T-cell (primary cell): ENCODE measurements at regions not wholly inside any gene's neighbourhood (a gene's known extent, or its start where the extent isn't known, plus 50 kb on each side); places are given as distances from the start of the nearest gene placed in this dataset.

Source experiments
- ATAC-seq, 4 experiments: fragments of 200-7000 bp in 3 of 4; fragments of 150-1000 bp in 1 of 4; cut with Tn5 transposase; replicated peaks in 1 of 4; 1 replicate in 3 of 4; 2 replicates in 1 of 4; pipeline ENCODE4 v1.10.0; 2021; ENCODE audit warnings: moderate library complexity in 3 of 4, mild to moderate bottlenecking in 2 of 4, moderate number of reproducible peaks in 1 of 4
- CTCF ChIA-PET, 2 donors: fragments of 300-600 bp; sonication (Branson Sonifier 250); formaldehyde crosslinking; loops; one replicate each; lab custom pipeline; 2022; ENCODE audit warnings: antibody characterized with exemption in 2 of 2; lab: Charles Lee
- POLR2A ChIA-PET, 2 donors: fragments of 300-600 bp; sonication (Branson Sonifier 250); formaldehyde crosslinking; loops; one replicate each; lab custom pipeline; 2022; ENCODE audit warnings: antibody characterized with exemption in 2 of 2; lab: Charles Lee
- DNase-seq, 35 experiments: peaks; one replicate each; pipeline versions ENCODE4 v3.0.0 to v3.0.0-alpha.2; 2013 to 2023
- H3K27ac ChIP-seq: one replicate; pipeline ENCODE4 v1.5.1; 2013; ENCODE audit warnings: low read length
- H3K27me3 ChIP-seq, 2 experiments: replicated peaks in 1 of 2; 1 replicate in 1 of 2; 2 replicates in 1 of 2; pipeline versions ENCODE4 v1.6.1 to v1.7.0; 2013; ENCODE audit warnings: low read length in 1 of 2, mixed read lengths in 1 of 2; ENCODE audit not compliant: control insufficient read depth in 2 of 2, insufficient read depth in 2 of 2; ENCODE audit errors: extremely low read depth in 1 of 2
- H3K36me3 ChIP-seq, 2 donors: 1 replicate in 1 of 2; 2 replicates in 1 of 2; pipeline versions ENCODE4 v1.6.1 to v1.7.0; 2013; ENCODE audit warnings: low read length in 1 of 2; ENCODE audit not compliant: control insufficient read depth in 2 of 2, insufficient read depth in 1 of 2; ENCODE audit errors: extremely low read depth in 1 of 2
- H3K4me1 ChIP-seq, 2 experiments: 1 replicate in 1 of 2; 2 replicates in 1 of 2; pipeline versions ENCODE4 v1.6.1 to v1.7.0; 2013; ENCODE audit warnings: low read length in 2 of 2, mixed read lengths in 1 of 2; ENCODE audit not compliant: insufficient read depth in 2 of 2, control insufficient read depth in 1 of 2; ENCODE audit errors: extremely low read depth in 1 of 2
- H3K4me3 ChIP-seq, 2 donors: 1 replicate in 1 of 2; 2 replicates in 1 of 2; pipeline versions ENCODE4 v1.5.1 to v1.7.0; 2013; ENCODE audit warnings: mild to moderate bottlenecking in 2 of 2, low read length in 1 of 2, moderate library complexity in 1 of 2; ENCODE audit not compliant: control insufficient read depth in 1 of 2; ENCODE audit errors: extremely low read depth in 1 of 2
- H3K9me3 ChIP-seq: 2 replicates; pipeline ENCODE4 v1.7.0; 2013
- H3K27ac Mint-ChIP-seq, 2 donors: one replicate each; pipeline ENCODE4 v1.8.0; 2020 to 2021; ENCODE audit warnings: mild to moderate bottlenecking in 2 of 2, mixed read lengths in 2 of 2
- H3K27me3 Mint-ChIP-seq, 2 donors: one replicate each; pipeline ENCODE4 v1.8.0; 2021 to 2022; ENCODE audit warnings: mixed read lengths in 2 of 2
- H3K36me3 Mint-ChIP-seq: one replicate; pipeline ENCODE4 v1.8.0; 2021; ENCODE audit warnings: mixed read lengths
- H3K4me1 Mint-ChIP-seq, 3 donors: one replicate each; pipeline ENCODE4 v1.8.0; 2020 to 2022; ENCODE audit warnings: mixed read lengths in 3 of 3, mild to moderate bottlenecking in 1 of 3
- H3K4me3 Mint-ChIP-seq, 3 donors: one replicate each; pipeline ENCODE4 v1.8.0; 2020 to 2022; ENCODE audit warnings: mild to moderate bottlenecking in 3 of 3, mixed read lengths in 3 of 3, moderate library complexity in 3 of 3
- H3K9me3 Mint-ChIP-seq, 3 donors: one replicate each; pipeline ENCODE4 v1.8.0; 2020 to 2022; ENCODE audit warnings: mixed read lengths in 3 of 3
- WGBS: methylation state at CpG from one replicate; pipeline ENCODE4 v1.1.5; 2013; ENCODE audit warnings: missing lambda C conversion rate; ENCODE audit not compliant: insufficient coverage; 5-methylcytosine and 5-hydroxymethylcytosine counted together

GRCh38 chrX:5042563-5042962 lies 1186.1 kb downstream of the NLGN4X start:
- Histone ChIP-seq H3K9me3 (no peaks in the 10 kb centered on the region), H3K4me3 (no peak overlapping the region), H3K27me3 (no peaks in the 10 kb centered on the region), H3K4me1 (no peaks in the 10 kb centered on the region), H3K27ac (no peak overlapping the region), H3K36me3 (no peaks in the 10 kb centered on the region)
- DNase-seq (no peak), ATAC-seq (no peak)
- H3K4me3 Mint-ChIP-seq: no peak overlapping the region
- no peaks in the 10 kb centered on the region for H3K36me3 Mint-ChIP-seq
- ChIA-PET CTCF (no interaction called here), POLR2A (no interaction called here)
- H3K27me3 Mint-ChIP-seq: no peaks in the 10 kb centered on the region
- no CpG with 5 or more reads among the region's 3 CpGs for WGBS
- H3K9me3 Mint-ChIP-seq: peaks cover 15 to 21% (median 17%) of the 10 kb centered on the region in 3 donors
- H3K4me1 Mint-ChIP-seq: no peaks in the 10 kb centered on the region
- H3K27ac Mint-ChIP-seq: no peak overlapping the region

GRCh38 chrX:5031792-5032191 lies 1196.9 kb downstream of the NLGN4X start:
- no peak for ATAC-seq
- no peak overlapping the region for H3K4me3 Mint-ChIP-seq
- Histone ChIP-seq H3K4me3 (no peak overlapping the region), H3K9me3 (no peaks in the 10 kb centered on the region), H3K36me3 (no peaks in the 10 kb centered on the region), H3K27me3 (no peaks in the 10 kb centered on the region), H3K27ac (no peak overlapping the region), H3K4me1 (no peaks in the 10 kb centered on the region)
- H3K36me3 Mint-ChIP-seq: no peaks in the 10 kb centered on the region
- peaks cover 3 to 10% (median 6%) of the 10 kb centered on the region in 3 donors for H3K9me3 Mint-ChIP-seq
- no peaks in the 10 kb centered on the region for H3K27me3 Mint-ChIP-seq
- no peak for DNase-seq
- no peak overlapping the region for H3K27ac Mint-ChIP-seq
- 82% methylated on average over 3 of the region's 7 CpGs for WGBS
- POLR2A ChIA-PET: no interaction called here
- H3K4me1 Mint-ChIP-seq: no peaks in the 10 kb centered on the region
- CTCF ChIA-PET: no interaction called here

- no peaks in the 10 kb centered on the region for H3K9me3 ChIP-seq
- Mint-ChIP-seq H3K36me3 (no peaks in the 10 kb centered on the region), H3K27ac (no peak overlapping the region), H3K27me3 (no peaks in the 10 kb centered on the region), H3K4me3 (no peak overlapping the region), H3K9me3 (peaks cover 0 to 18% (median 5%) of the 10 kb centered on the region in 3 donors), H3K4me1 (no peaks in the 10 kb centered on the region)
- H3K27ac ChIP-seq: no peak overlapping the region
- ATAC-seq (no peak), DNase-seq (no peak)
- no peaks in the 10 kb centered on the region for H3K36me3 ChIP-seq
- POLR2A ChIA-PET: no interaction called here
- CTCF ChIA-PET: no interaction called here
- no peaks in the 10 kb centered on the region for H3K27me3 ChIP-seq
- WGBS: no CpG with 5 or more reads among the region's 2 CpGs
- H3K4me3 ChIP-seq: no peak overlapping the region
- no peaks in the 10 kb centered on the region for H3K4me1 ChIP-seq
Measured at GRCh38 chrX:5015451-5015850, 1213.2 kb downstream of the NLGN4X start.

GRCh38 chrX:4994855-4995254 lies 1233.8 kb downstream of the NLGN4X start:
- ChIA-PET CTCF (no interaction called here), POLR2A (no interaction called here)
- H3K9me3 ChIP-seq: no peaks in the 10 kb centered on the region
- no peaks in the 10 kb centered on the region for H3K36me3 ChIP-seq
- H3K27ac ChIP-seq: no peak overlapping the region
- Mint-ChIP-seq H3K36me3 (no peaks in the 10 kb centered on the region), H3K27ac (no peak overlapping the region), H3K4me1 (no peaks in the 10 kb centered on the region), H3K9me3 (peaks cover 7 to 23% (median 18%) of the 10 kb centered on the region in 3 donors), H3K4me3 (no peak overlapping the region), H3K27me3 (no peaks in the 10 kb centered on the region)
- no peak for ATAC-seq
- H3K4me3 ChIP-seq: no peak overlapping the region
- no peak for DNase-seq
- no peaks in the 10 kb centered on the region for H3K4me1 ChIP-seq
- no CpG with 5 or more reads among the region's 1 CpG for WGBS
- H3K27me3 ChIP-seq: no peaks in the 10 kb centered on the region

GRCh38 chrX:4978613-4979012 lies 1250.1 kb downstream of the NLGN4X start:
- no peaks in the 10 kb centered on the region for H3K36me3 ChIP-seq
- no peak overlapping the region for H3K27ac Mint-ChIP-seq
- H3K36me3 Mint-ChIP-seq: no peaks in the 10 kb centered on the region
- H3K27ac ChIP-seq: no peak overlapping the region
- WGBS: no CpG with 5 or more reads among the region's 1 CpG
- H3K4me3 Mint-ChIP-seq: no peak overlapping the region
- no peaks in the 10 kb centered on the region for H3K27me3 Mint-ChIP-seq
- POLR2A ChIA-PET: no interaction called here
- H3K9me3 ChIP-seq: no peaks in the 10 kb centered on the region
- no peak for ATAC-seq
- H3K9me3 Mint-ChIP-seq: peaks cover 4 to 15% (median 8%) of the 10 kb centered on the region in 3 donors
- no peaks in the 10 kb centered on the region for H3K27me3 ChIP-seq
- H3K4me1 Mint-ChIP-seq: no peaks in the 10 kb centered on the region
- CTCF ChIA-PET: interaction anchor here in 1 of 2 donors (0.6 kb wide), 1 partner anchor 860 kb away, joined by 8 read pairs; no protein-coding TSS in a partner anchor
- no peak overlapping the region for H3K4me3 ChIP-seq
- no peak for DNase-seq
- H3K4me1 ChIP-seq: no peaks in the 10 kb centered on the region

GRCh38 chrX:4971646-4972045 lies 1257.0 kb downstream of the NLGN4X start:
- Mint-ChIP-seq H3K4me1 (no peaks in the 10 kb centered on the region), H3K36me3 (no peaks in the 10 kb centered on the region), H3K4me3 (no peak overlapping the region), H3K27me3 (no peaks in the 10 kb centered on the region), H3K9me3 (peaks cover 9 to 21% (median 12%) of the 10 kb centered on the region in 3 donors), H3K27ac (no peak overlapping the region)
- WGBS: no CpG with 5 or more reads among the region's 2 CpGs
- Histone ChIP-seq H3K4me3 (no peak overlapping the region), H3K27me3 (no peaks in the 10 kb centered on the region), H3K4me1 (no peaks in the 10 kb centered on the region), H3K36me3 (no peaks in the 10 kb centered on the region), H3K9me3 (no peaks in the 10 kb centered on the region), H3K27ac (no peak overlapping the region)
- ChIA-PET POLR2A (no interaction called here), CTCF (no interaction called here)
- no peak for ATAC-seq
- DNase-seq: no peak

GRCh38 chrX:4964112-4964511 lies 1250.7 kb upstream of the PRKX start:
- Mint-ChIP-seq H3K9me3 (peaks cover 5 to 15% (median 7%) of the 10 kb centered on the region in 3 donors), H3K27ac (no peak overlapping the region), H3K4me1 (no peaks in the 10 kb centered on the region), H3K27me3 (no peaks in the 10 kb centered on the region), H3K4me3 (no peak overlapping the region), H3K36me3 (no peaks in the 10 kb centered on the region)
- H3K36me3 ChIP-seq: no peaks in the 10 kb centered on the region
- ChIA-PET CTCF (no interaction called here), POLR2A (no interaction called here)
- DNase-seq (no peak), ATAC-seq (no peak)
- H3K4me1 ChIP-seq: no peaks in the 10 kb centered on the region
- no CpG with 5 or more reads among the region's 3 CpGs for WGBS
- no peak overlapping the region for H3K4me3 ChIP-seq
- H3K9me3 ChIP-seq: no peaks in the 10 kb centered on the region
- H3K27me3 ChIP-seq: no peaks in the 10 kb centered on the region
- H3K27ac ChIP-seq: no peak overlapping the region
